PC-9 (cell line): ENCODE measurements at regions not wholly inside any gene's neighbourhood (a gene's known extent, or its start where the extent isn't known, plus 50 kb on each side); places are given as distances from the start of the nearest gene placed in this dataset.
A peak's percentile ranks its signal among the peaks of the same experiment; 100 is the strongest.

ENCODE experiments used
- BruUV-seq: library from RNA; stranded (reverse); fragments of 400-500 nt; replicated peaks from 2 replicates; lab custom pipeline; 2021; lab: Mats Ljungman, UMichigan
- CTCF ChIA-PET: fragments of 300-600 bp; sonication (Branson Sonifier 250); formaldehyde crosslinking; loops from one replicate; lab custom pipeline; 2022; ENCODE audit warnings: antibody characterized with exemption; lab: Charles Lee
- POLR2A ChIA-PET: fragments of 300-600 bp; sonication (Branson Sonifier 250); formaldehyde crosslinking; loops from one replicate; lab custom pipeline; 2022; ENCODE audit warnings: antibody characterized with exemption; ENCODE audit not compliant: unreplicated experiment; lab: Charles Lee
- DNase-seq, 2 experiments: peaks; one replicate each; pipeline versions ENCODE4 v3.0.0 to v3.0.0-alpha.2; 2015 to 2022; ENCODE audit warnings: mixed read lengths in 1 of 2
- H2AFZ ChIP-seq: fragments of 200-600 bp; sonication (generic); 2 replicates; pipeline ENCODE4 v1.8.1; 2017; ENCODE audit warnings: antibody characterized with exemption
- H3F3A ChIP-seq: fragments of 200-600 bp; sonication (generic); 2 replicates; pipeline ENCODE4 v1.8.1; 2017; ENCODE audit warnings: antibody characterized with exemption, mild to moderate bottlenecking, low read depth; ENCODE audit not compliant: insufficient read depth
- H3K27ac ChIP-seq: fragments of 200-600 bp; sonication (generic); 2 replicates; pipeline ENCODE4 v1.6.1; 2016; ENCODE audit warnings: mixed run types
- H3K27me3 ChIP-seq: fragments of 200-600 bp; sonication (generic); 2 replicates; pipeline ENCODE4 v1.6.1; 2016; ENCODE audit warnings: low read depth, mixed run types; ENCODE audit not compliant: insufficient read depth
- H3K36me3 ChIP-seq: fragments of 200-600 bp; sonication (generic); 2 replicates; pipeline ENCODE4 v1.6.1; 2016; ENCODE audit warnings: low read depth, mixed run types
- H3K4me1 ChIP-seq: fragments of 200-600 bp; sonication (generic); replicated peaks from 2 replicates; pipeline ENCODE4 v1.6.1; 2016; ENCODE audit warnings: mixed run types; ENCODE audit not compliant: insufficient read depth
- H3K4me2 ChIP-seq: fragments of 200-600 bp; sonication (generic); 2 replicates; pipeline ENCODE4 v1.6.1; 2017; ENCODE audit warnings: mixed run types
- H3K4me3 ChIP-seq: fragments of 200-600 bp; sonication (generic); 2 replicates; pipeline ENCODE4 v1.6.1; 2016; ENCODE audit warnings: mixed run types
- H3K79me2 ChIP-seq: fragments of 200-600 bp; sonication (generic); 2 replicates; pipeline ENCODE4 v1.6.1; 2017; ENCODE audit warnings: low read depth, mixed run types
- H3K9me2 ChIP-seq: fragments of 200-600 bp; sonication (generic); 2 replicates; pipeline ENCODE4 v1.8.1; 2017; ENCODE audit warnings: mild to moderate bottlenecking; ENCODE audit not compliant: insufficient read depth
- H3K9me3 ChIP-seq: fragments of 200-600 bp; sonication (generic); 2 replicates; pipeline ENCODE4 v1.8.1; 2016; ENCODE audit warnings: low read depth; ENCODE audit not compliant: insufficient read depth
- H4K20me1 ChIP-seq: fragments of 200-600 bp; sonication (generic); 2 replicates; pipeline ENCODE4 v1.8.1; 2017; ENCODE audit not compliant: insufficient read depth
- CTCF ChIP-seq: fragments of 200-600 bp; sonication (generic); conservative IDR thresholded peaks from 2 replicates; pipeline ENCODE4 v1.6.1; 2017; ENCODE audit warnings: mixed run types, antibody characterized with exemption, mild to moderate bottlenecking, moderate library complexity
- EZH2 ChIP-seq: fragments of 200-600 bp; sonication (generic); IDR thresholded peaks from 2 replicates; pipeline ENCODE4 v1.8.0; 2017; ENCODE audit warnings: antibody characterized with exemption, low read depth
- intact Hi-C: fragments of 100-400 bp; cut with micrococcal nuclease; formaldehyde crosslinking; loops from one replicate; pipeline ENCODE4 v1.10.0; 2022; ENCODE audit not compliant: unreplicated experiment

DNA sequence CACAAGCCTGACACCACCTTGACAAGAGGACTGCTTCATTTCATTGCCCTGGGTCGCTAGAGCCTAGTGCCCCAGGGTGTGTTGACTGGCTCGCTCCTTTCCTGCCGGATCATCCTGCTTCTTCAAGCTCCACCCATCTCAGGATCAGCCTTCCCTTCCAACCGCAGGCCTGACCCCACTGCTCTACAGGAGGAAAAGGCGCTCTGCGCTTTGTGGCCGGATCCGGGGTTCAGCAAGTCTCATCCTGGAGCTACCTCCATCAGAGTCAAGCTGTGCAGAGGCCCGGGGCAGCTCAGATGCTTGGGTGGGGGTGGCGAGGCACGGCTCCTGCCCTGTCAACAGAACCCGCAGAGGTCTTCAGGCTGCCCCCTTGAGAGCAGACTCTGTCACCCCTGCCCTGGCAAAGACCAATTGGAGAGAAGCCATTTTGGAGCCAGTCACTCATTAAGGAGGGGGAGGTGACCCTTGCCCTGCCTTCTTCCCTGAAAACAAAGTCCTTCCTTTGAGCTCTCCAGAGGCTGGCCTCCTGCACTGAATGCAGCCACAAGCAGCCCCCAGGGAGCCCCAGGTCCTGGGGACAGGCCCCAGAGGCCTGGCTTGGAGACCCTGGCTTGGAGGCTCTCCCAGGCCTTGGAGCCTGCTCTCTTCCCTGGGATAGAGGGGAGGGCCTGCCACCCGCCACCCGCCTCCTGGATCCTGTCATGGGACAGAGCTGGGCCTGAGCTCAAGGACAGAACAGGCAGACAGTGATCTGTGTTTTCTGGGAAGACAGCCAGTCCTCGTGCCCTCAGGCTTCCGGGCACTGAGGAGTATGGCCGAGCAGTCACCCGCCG lies 80.3 kb downstream of the CPN2 start:
- H3K9me2 ChIP-seq = no peaks in the 10 kb centered on the region
- peak; percentile 87 to 97 for DNase-seq
- H3K4me1 ChIP-seq = peaks cover 81% of the 10 kb centered on the region
- H3K79me2 ChIP-seq = no peaks in the 10 kb centered on the region
- ChIA-PET POLR2A (interaction anchor here (0.6 to 1.7 kb wide), 11 partner anchors 25 to 424 kb away, joined by 3 to 31 read pairs (median 5); no protein-coding TSS in a partner anchor), CTCF (interaction anchor here (0.6 to 2.2 kb wide), 9 partner anchors 27 to 1068 kb away, joined by 3 to 14 read pairs (median 6); no protein-coding TSS in a partner anchor)
- H3F3A ChIP-seq = peaks cover 74% of the 10 kb centered on the region
- peak overlapping the region; percentile 91 for H3K27ac ChIP-seq
- intact Hi-C loops = loop anchor here (1.0 to 2.0 kb wide), 8 partner anchors 25 to 268 kb away; no protein-coding TSS in a partner anchor
- H3K4me2 ChIP-seq = peak overlapping the region; percentile 72
- H3K27me3 ChIP-seq = no peaks in the 10 kb centered on the region
- BruUV-seq = TSS peak; percentile 74
- H3K9me3 ChIP-seq = no peaks in the 10 kb centered on the region
- TF ChIP-seq CTCF (no peak), EZH2 (no peak)
- no peaks in the 10 kb centered on the region for H4K20me1 ChIP-seq
- H2AFZ ChIP-seq = peak overlapping the region; percentile 6; the same call in 1 of the 2 replicates
- no peaks in the 10 kb centered on the region for H3K36me3 ChIP-seq
- peak overlapping the region; percentile 38; the same call in 1 of the 2 replicates for H3K4me3 ChIP-seq

GRCh38 chr3:194271460-194272035 lies 79.6 kb downstream of the CPN2 start:
- ChIA-PET CTCF (interaction anchor here (0.6 to 2.2 kb wide), 5 partner anchors 44 to 1067 kb away, joined by 3 to 14 read pairs (median 6); no protein-coding TSS in a partner anchor), POLR2A (interaction anchor here (0.6 to 1.7 kb wide), 4 partner anchors 59 to 424 kb away, joined by 3 to 31 read pairs (median 5); no protein-coding TSS in a partner anchor)
- Histone ChIP-seq H4K20me1 (no peaks in the 10 kb centered on the region), H3K27me3 (no peaks in the 10 kb centered on the region), H3K36me3 (no peaks in the 10 kb centered on the region), H2AFZ (no peak overlapping the region), H3F3A (peaks cover 77% of the 10 kb centered on the region), H3K4me3 (no peak overlapping the region), H3K79me2 (no peaks in the 10 kb centered on the region), H3K4me1 (peaks cover 87% of the 10 kb centered on the region), H3K9me2 (no peaks in the 10 kb centered on the region), H3K4me2 (peak overlapping the region; percentile 72), H3K27ac (peak overlapping the region; percentile 91), H3K9me3 (no peaks in the 10 kb centered on the region)
- DNase-seq = no peak
- no TSS peak for BruUV-seq
- intact Hi-C loops = loop anchor here (1.0 to 2.0 kb wide), 6 partner anchors 43 to 268 kb away; no protein-coding TSS in a partner anchor
- TF ChIP-seq CTCF (no peak), EZH2 (no peak)

- no peak overlapping the region for H3K4me3 ChIP-seq
- H2AFZ ChIP-seq = no peak overlapping the region
- peak overlapping the region; percentile 72; the same call in 1 of the 2 replicates for H3K4me2 ChIP-seq
- H3K4me1 ChIP-seq = peaks cover 80% of the 10 kb centered on the region
- intact Hi-C loops = no loop called here
- TF ChIP-seq CTCF (no peak), EZH2 (no peak)
- no peaks in the 10 kb centered on the region for H3K9me2 ChIP-seq
- H3K79me2 ChIP-seq = no peaks in the 10 kb centered on the region
- H3K27ac ChIP-seq = peak overlapping the region; percentile 91
- H3K27me3 ChIP-seq = no peaks in the 10 kb centered on the region
- peaks cover 79% of the 10 kb centered on the region for H3F3A ChIP-seq
- BruUV-seq = no TSS peak
- ChIA-PET CTCF (no interaction called here), POLR2A (no interaction called here)
- no peaks in the 10 kb centered on the region for H3K36me3 ChIP-seq
- no peaks in the 10 kb centered on the region for H3K9me3 ChIP-seq
- DNase-seq = no peak
- no peaks in the 10 kb centered on the region for H4K20me1 ChIP-seq
Measured at GRCh38 chr3:194272221-194272620, 78.9 kb downstream of the CPN2 start.
